Osteoblast (primary cell): ENCODE measurements at regions not wholly inside any gene's neighbourhood (a gene's known extent, or its start where the extent isn't known, plus 50 kb on each side); places are given as distances from the start of the nearest gene placed in this dataset.

ENCODE experiments used
- DNase-seq: peaks from one replicate; pipeline ENCODE4 v3.0.0; 2011; ENCODE audit warnings: low spot score, mixed read lengths; ENCODE audit not compliant: insufficient read length; ENCODE audit errors: missing footprints
- H2AFZ ChIP-seq: 2 replicates; pipeline ENCODE4 v1.6.0; 2011; ENCODE audit warnings: mild to moderate bottlenecking, low read length
- H3K27ac ChIP-seq: 2 replicates; pipeline ENCODE4 v1.5.1; 2011; ENCODE audit warnings: mild to moderate bottlenecking, low read depth, low read length, moderate library complexity
- H3K27me3 ChIP-seq: 2 replicates; pipeline ENCODE4 v1.6.0; 2012; ENCODE audit warnings: mild to moderate bottlenecking, control low read depth, inconsistent platforms, low read length, moderate library complexity; ENCODE audit not compliant: insufficient read depth
- H3K36me3 ChIP-seq: 2 replicates; pipeline ENCODE4 v1.5.1; 2011; ENCODE audit warnings: mild to moderate bottlenecking, low read length, control low read depth, moderate library complexity; ENCODE audit not compliant: insufficient read depth
- H3K4me1 ChIP-seq: 2 replicates; pipeline ENCODE4 v1.5.1; 2011; ENCODE audit warnings: mild to moderate bottlenecking, low read length, control low read depth, moderate library complexity; ENCODE audit not compliant: insufficient read depth
- H3K4me2 ChIP-seq: 2 replicates; pipeline ENCODE4 v1.6.0; 2011; ENCODE audit warnings: mild to moderate bottlenecking, low read length; ENCODE audit not compliant: insufficient read depth
- H3K4me3 ChIP-seq: fragments of 200-600 bp; sonication (generic); 3 replicates; pipeline ENCODE4 v1.5.1; 2012; ENCODE audit warnings: mild to moderate bottlenecking, low read length, inconsistent platforms; ENCODE audit not compliant: insufficient read depth
- H3K79me2 ChIP-seq: 2 replicates; pipeline ENCODE4 v1.6.0; 2012; ENCODE audit warnings: mild to moderate bottlenecking, low read length, control low read depth, inconsistent platforms; ENCODE audit not compliant: insufficient read depth
- H3K9me3 ChIP-seq: 2 replicates; pipeline ENCODE4 v1.5.1; 2011; ENCODE audit warnings: low read depth, low read length, control low read depth
- H4K20me1 ChIP-seq: 2 replicates; pipeline ENCODE4 v1.6.0; 2012; ENCODE audit warnings: mild to moderate bottlenecking, low read length, control low read depth; ENCODE audit not compliant: insufficient read depth
- TF ChIP-seq, protein P1 (sequence below): IDR thresholded peaks from 2 replicates; pipeline ENCODE4 v1.5.1; 2011; ENCODE audit warnings: mild to moderate bottlenecking, low read depth, low read length, moderate library complexity; ENCODE audit errors: extremely low read depth

DNA sequence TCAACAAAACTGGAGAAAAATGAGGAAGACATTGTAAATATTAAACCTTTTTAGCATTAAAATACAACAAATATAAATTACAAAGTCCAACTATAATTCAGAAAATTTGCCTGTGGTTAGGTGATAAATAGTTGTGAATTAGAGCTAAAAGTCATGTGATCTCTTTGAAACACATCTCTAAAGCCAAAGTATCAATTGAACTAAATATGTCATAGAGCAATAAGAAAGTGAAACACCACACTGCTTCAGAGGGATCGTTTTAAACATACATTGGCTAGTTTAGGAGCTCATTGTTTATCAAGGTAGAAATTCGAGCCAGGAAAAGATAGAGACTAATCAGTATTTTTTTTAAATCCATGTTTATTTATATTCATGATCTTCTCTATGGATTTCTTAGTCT lies 606.3 kb upstream of the ITGA1 start:
- TF ChIP-seq, protein P1, sequence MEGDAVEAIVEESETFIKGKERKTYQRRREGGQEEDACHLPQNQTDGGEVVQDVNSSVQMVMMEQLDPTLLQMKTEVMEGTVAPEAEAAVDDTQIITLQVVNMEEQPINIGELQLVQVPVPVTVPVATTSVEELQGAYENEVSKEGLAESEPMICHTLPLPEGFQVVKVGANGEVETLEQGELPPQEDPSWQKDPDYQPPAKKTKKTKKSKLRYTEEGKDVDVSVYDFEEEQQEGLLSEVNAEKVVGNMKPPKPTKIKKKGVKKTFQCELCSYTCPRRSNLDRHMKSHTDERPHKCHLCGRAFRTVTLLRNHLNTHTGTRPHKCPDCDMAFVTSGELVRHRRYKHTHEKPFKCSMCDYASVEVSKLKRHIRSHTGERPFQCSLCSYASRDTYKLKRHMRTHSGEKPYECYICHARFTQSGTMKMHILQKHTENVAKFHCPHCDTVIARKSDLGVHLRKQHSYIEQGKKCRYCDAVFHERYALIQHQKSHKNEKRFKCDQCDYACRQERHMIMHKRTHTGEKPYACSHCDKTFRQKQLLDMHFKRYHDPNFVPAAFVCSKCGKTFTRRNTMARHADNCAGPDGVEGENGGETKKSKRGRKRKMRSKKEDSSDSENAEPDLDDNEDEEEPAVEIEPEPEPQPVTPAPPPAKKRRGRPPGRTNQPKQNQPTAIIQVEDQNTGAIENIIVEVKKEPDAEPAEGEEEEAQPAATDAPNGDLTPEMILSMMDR, result no peak
- no peaks in the 10 kb centered on the region for H3K36me3 ChIP-seq
- H2AFZ ChIP-seq, result no peak overlapping the region
- H3K4me3 ChIP-seq, result no peak overlapping the region
- H3K79me2 ChIP-seq, result no peaks in the 10 kb centered on the region
- no peaks in the 10 kb centered on the region for H3K27me3 ChIP-seq
- no peaks in the 10 kb centered on the region for H3K9me3 ChIP-seq
- H3K4me2 ChIP-seq, result no peak overlapping the region
- no peak for DNase-seq
- no peaks in the 10 kb centered on the region for H3K4me1 ChIP-seq
- H4K20me1 ChIP-seq, result no peaks in the 10 kb centered on the region
- no peak overlapping the region for H3K27ac ChIP-seq

DNA sequence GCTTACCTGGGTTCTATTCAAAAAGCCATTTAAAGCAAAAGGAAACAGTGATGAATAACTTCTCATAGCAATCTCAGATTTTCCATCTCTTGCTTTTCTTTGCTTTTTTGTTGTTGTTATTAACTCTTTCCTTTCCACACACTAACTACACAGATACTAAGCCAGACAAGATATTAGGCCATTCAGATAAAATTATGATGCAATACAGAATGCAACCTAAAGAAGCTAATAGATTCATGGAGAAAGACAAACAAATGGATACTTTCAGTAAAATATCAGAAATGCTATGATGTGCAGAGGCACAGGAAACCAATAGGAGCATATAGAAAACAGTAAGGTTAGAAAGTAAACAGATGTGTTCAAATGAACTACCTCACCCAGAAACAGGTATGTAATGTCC lies 597.0 kb upstream of the ITGA1 start:
- H3K27ac ChIP-seq, result no peak overlapping the region
- TF ChIP-seq, protein P1, result no peak
- H4K20me1 ChIP-seq, result no peaks in the 10 kb centered on the region
- no peaks in the 10 kb centered on the region for H3K27me3 ChIP-seq
- no peaks in the 10 kb centered on the region for H3K36me3 ChIP-seq
- H3K4me2 ChIP-seq, result no peak overlapping the region
- peaks cover 1% of the 10 kb centered on the region for H3K9me3 ChIP-seq
- DNase-seq, result no peak
- H2AFZ ChIP-seq, result no peak overlapping the region
- no peaks in the 10 kb centered on the region for H3K79me2 ChIP-seq
- no peak overlapping the region for H3K4me3 ChIP-seq
- H3K4me1 ChIP-seq, result no peaks in the 10 kb centered on the region

DNA sequence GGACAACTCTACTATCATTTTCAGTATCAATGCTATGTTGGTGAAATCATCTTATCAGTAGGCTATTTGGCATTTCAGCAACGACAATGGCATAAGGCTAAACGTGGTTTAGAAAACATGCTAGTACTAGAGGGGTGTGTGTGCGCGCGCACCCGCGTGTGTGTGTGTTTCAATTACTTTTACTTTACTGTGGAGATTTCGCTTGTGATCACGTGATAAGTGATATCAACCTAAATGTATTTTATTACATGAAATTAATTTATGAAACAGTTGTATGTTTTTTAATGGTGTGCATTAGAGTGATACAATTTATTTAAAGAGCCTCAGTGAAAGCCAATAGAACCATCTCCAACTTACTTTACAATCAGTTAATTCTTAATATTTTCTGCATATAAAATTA lies 587.9 kb upstream of the ITGA1 start:
- H3K4me3 ChIP-seq, result no peak overlapping the region
- H3K79me2 ChIP-seq, result no peaks in the 10 kb centered on the region
- no peaks in the 10 kb centered on the region for H3K36me3 ChIP-seq
- TF ChIP-seq, protein P1, result no peak
- H3K27me3 ChIP-seq, result no peaks in the 10 kb centered on the region
- DNase-seq, result no peak
- H3K27ac ChIP-seq, result no peak overlapping the region
- H4K20me1 ChIP-seq, result no peaks in the 10 kb centered on the region
- H2AFZ ChIP-seq, result no peak overlapping the region
- peaks cover 3% of the 10 kb centered on the region for H3K9me3 ChIP-seq
- H3K4me2 ChIP-seq, result no peak overlapping the region
- H3K4me1 ChIP-seq, result no peaks in the 10 kb centered on the region

DNA sequence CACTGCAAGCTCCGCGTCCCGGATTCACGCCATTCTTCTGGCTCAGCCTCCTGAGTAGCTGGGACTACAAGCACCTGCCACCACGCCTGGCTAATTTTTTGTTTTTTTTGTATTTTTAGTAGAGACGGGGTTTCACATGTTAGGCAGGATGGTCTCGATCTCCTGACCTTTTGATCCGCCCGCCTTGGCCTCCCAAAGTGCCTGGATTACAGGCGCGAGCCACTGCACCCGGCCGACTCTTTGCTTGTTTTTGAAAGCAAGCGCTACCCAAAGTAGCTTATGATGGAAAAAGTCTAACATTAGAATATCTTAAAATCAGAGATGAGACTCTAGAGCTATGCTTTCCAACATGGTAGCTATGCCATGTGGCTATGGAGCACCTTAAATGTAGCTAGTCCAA lies 585.5 kb upstream of the ITGA1 start:
- DNase-seq, result no peak
- H3K27ac ChIP-seq, result no peak overlapping the region
- peaks cover 3% of the 10 kb centered on the region for H3K9me3 ChIP-seq
- H3K36me3 ChIP-seq, result no peaks in the 10 kb centered on the region
- H3K4me2 ChIP-seq, result no peak overlapping the region
- H3K79me2 ChIP-seq, result no peaks in the 10 kb centered on the region
- no peak overlapping the region for H2AFZ ChIP-seq
- H3K4me3 ChIP-seq, result no peak overlapping the region
- H3K27me3 ChIP-seq, result no peaks in the 10 kb centered on the region
- no peaks in the 10 kb centered on the region for H3K4me1 ChIP-seq
- TF ChIP-seq, protein P1, result no peak
- no peaks in the 10 kb centered on the region for H4K20me1 ChIP-seq
